Suprapubic skin (tissue), 3 donors: ENCODE measurements at regions not wholly inside any gene's neighbourhood (a gene's known extent, or its start where the extent isn't known, plus 50 kb on each side); places are given as distances from the start of the nearest gene placed in this dataset.

Experiments
- CTCF ChIP-seq, 2 donors: fragments of 200-600 bp in 1 of 2; fragments of 450-650 bp in 1 of 2; sonication (generic) in 1 of 2; IDR thresholded peaks; one replicate each; pipeline ENCODE4 v1.5.1; 2016 to 2019; ENCODE audit warnings: antibody characterized with exemption in 2 of 2, mild to moderate bottlenecking in 1 of 2, moderate library complexity in 1 of 2
- POLR2A ChIP-seq, 2 donors: fragments of 450-650 bp; IDR thresholded peaks; one replicate each; pipeline ENCODE4 v1.6.1; 2017; ENCODE audit warnings: antibody characterized with exemption in 2 of 2, mild to moderate bottlenecking in 2 of 2, moderate library complexity in 2 of 2

- TF ChIP-seq CTCF (IDR thresholded peaks at IDR 0.05) = no peak
- no peak for TF ChIP-seq POLR2A (IDR thresholded peaks at IDR 0.05)
Measured at GRCh38 chr10:129323879-129324278, 143.2 kb upstream of the MGMT start.
